HUES48 (cell line): ENCODE measurements at regions not wholly inside any gene's neighbourhood (a gene's known extent, or its start where the extent isn't known, plus 50 kb on each side); places are given as distances from the start of the nearest gene placed in this dataset.

Source experiments
- H3K27ac ChIP-seq: one replicate; pipeline ENCODE4 v1.7.0; 2013; ENCODE audit warnings: low read depth, low read length, inconsistent platforms
- H3K27me3 ChIP-seq: 2 replicates; pipeline ENCODE4 v1.6.1; 2013; ENCODE audit warnings: mild to moderate bottlenecking, low read length; ENCODE audit not compliant: control insufficient read depth, insufficient read depth
- H3K36me3 ChIP-seq: 2 replicates; pipeline ENCODE4 v1.6.1; 2013; ENCODE audit warnings: low read length; ENCODE audit not compliant: control insufficient read depth, insufficient read depth
- H3K4me1 ChIP-seq: 2 replicates; pipeline ENCODE4 v1.6.1; 2013; ENCODE audit warnings: mild to moderate bottlenecking, low read length; ENCODE audit not compliant: control insufficient read depth, insufficient read depth
- H3K4me3 ChIP-seq: 2 replicates; pipeline ENCODE4 v1.5.1; 2013; ENCODE audit warnings: mild to moderate bottlenecking, low read depth, low read length
- H3K9ac ChIP-seq: 2 replicates; pipeline ENCODE4 v1.6.1; 2013; ENCODE audit warnings: mild to moderate bottlenecking, low read depth, low read length, moderate library complexity
- H3K9me3 ChIP-seq: 2 replicates; pipeline ENCODE4 v1.6.1; 2013; ENCODE audit warnings: low read length; ENCODE audit not compliant: control insufficient read depth, insufficient read depth

- H3K9ac ChIP-seq = no peak overlapping the region
- H3K36me3 ChIP-seq = no peaks in the 10 kb centered on the region
- H3K4me3 ChIP-seq = no peak overlapping the region
- no peaks in the 10 kb centered on the region for H3K27me3 ChIP-seq
- H3K27ac ChIP-seq = no peak overlapping the region
- no peaks in the 10 kb centered on the region for H3K4me1 ChIP-seq
- H3K9me3 ChIP-seq = no peaks in the 10 kb centered on the region
Observed at GRCh38 chr3:157671656-157672055, 168.4 kb upstream of the VEPH1 start.

- Histone ChIP-seq H3K4me3 (no peak overlapping the region), H3K4me1 (no peaks in the 10 kb centered on the region), H3K27me3 (no peaks in the 10 kb centered on the region), H3K9me3 (no peaks in the 10 kb centered on the region), H3K36me3 (no peaks in the 10 kb centered on the region), H3K27ac (no peak overlapping the region), H3K9ac (no peak overlapping the region)
Observed at GRCh38 chr3:157669416-157669815, 166.2 kb upstream of the VEPH1 start.

- H3K27me3 ChIP-seq = no peaks in the 10 kb centered on the region
- no peak overlapping the region for H3K27ac ChIP-seq
- H3K4me1 ChIP-seq = no peaks in the 10 kb centered on the region
- H3K4me3 ChIP-seq = no peak overlapping the region
- no peaks in the 10 kb centered on the region for H3K9me3 ChIP-seq
- no peak overlapping the region for H3K9ac ChIP-seq
- H3K36me3 ChIP-seq = no peaks in the 10 kb centered on the region
Observed at GRCh38 chr3:157667493-157667892, 164.3 kb upstream of the VEPH1 start.

- no peak overlapping the region for H3K27ac ChIP-seq
- H3K4me1 ChIP-seq = no peaks in the 10 kb centered on the region
- H3K9ac ChIP-seq = no peak overlapping the region
- no peaks in the 10 kb centered on the region for H3K27me3 ChIP-seq
- no peaks in the 10 kb centered on the region for H3K36me3 ChIP-seq
- H3K4me3 ChIP-seq = no peak overlapping the region
- no peaks in the 10 kb centered on the region for H3K9me3 ChIP-seq
Observed at GRCh38 chr3:157662171-157662570, 159.0 kb upstream of the VEPH1 start.

- no peak overlapping the region for H3K27ac ChIP-seq
- no peaks in the 10 kb centered on the region for H3K36me3 ChIP-seq
- no peak overlapping the region for H3K9ac ChIP-seq
- H3K4me1 ChIP-seq = no peaks in the 10 kb centered on the region
- no peaks in the 10 kb centered on the region for H3K9me3 ChIP-seq
- no peak overlapping the region for H3K4me3 ChIP-seq
- H3K27me3 ChIP-seq = no peaks in the 10 kb centered on the region
Observed at GRCh38 chr3:157660847-157661246, 157.6 kb upstream of the VEPH1 start.

GRCh38 chr3:157652366-157652765 lies 149.2 kb upstream of the VEPH1 start:
- no peak overlapping the region for H3K9ac ChIP-seq
- no peaks in the 10 kb centered on the region for H3K9me3 ChIP-seq
- no peaks in the 10 kb centered on the region for H3K27me3 ChIP-seq
- no peaks in the 10 kb centered on the region for H3K36me3 ChIP-seq
- no peak overlapping the region for H3K4me3 ChIP-seq
- H3K4me1 ChIP-seq = no peaks in the 10 kb centered on the region
- H3K27ac ChIP-seq = no peak overlapping the region

GRCh38 chr3:157650699-157651098 lies 147.5 kb upstream of the VEPH1 start:
- Histone ChIP-seq H3K4me1 (no peaks in the 10 kb centered on the region), H3K4me3 (no peak overlapping the region), H3K27ac (no peak overlapping the region), H3K27me3 (no peaks in the 10 kb centered on the region), H3K36me3 (no peaks in the 10 kb centered on the region), H3K9me3 (no peaks in the 10 kb centered on the region), H3K9ac (no peak overlapping the region)

- H3K4me3 ChIP-seq = no peak overlapping the region
- no peaks in the 10 kb centered on the region for H3K36me3 ChIP-seq
- H3K9me3 ChIP-seq = no peaks in the 10 kb centered on the region
- no peaks in the 10 kb centered on the region for H3K27me3 ChIP-seq
- no peaks in the 10 kb centered on the region for H3K4me1 ChIP-seq
- H3K27ac ChIP-seq = no peak overlapping the region
- H3K9ac ChIP-seq = no peak overlapping the region
Observed at GRCh38 chr3:157650172-157650571, 147.0 kb upstream of the VEPH1 start.

- H3K9me3 ChIP-seq = no peaks in the 10 kb centered on the region
- no peak overlapping the region for H3K27ac ChIP-seq
- H3K36me3 ChIP-seq = no peaks in the 10 kb centered on the region
- no peak overlapping the region for H3K9ac ChIP-seq
- no peaks in the 10 kb centered on the region for H3K4me1 ChIP-seq
- H3K4me3 ChIP-seq = no peak overlapping the region
- H3K27me3 ChIP-seq = no peaks in the 10 kb centered on the region
Observed at GRCh38 chr3:157649511-157649910, 146.3 kb upstream of the VEPH1 start.

GRCh38 chr3:157647820-157648219 lies 144.6 kb upstream of the VEPH1 start:
- H3K9me3 ChIP-seq = no peaks in the 10 kb centered on the region
- no peaks in the 10 kb centered on the region for H3K36me3 ChIP-seq
- H3K4me1 ChIP-seq = no peaks in the 10 kb centered on the region
- no peak overlapping the region for H3K27ac ChIP-seq
- no peak overlapping the region for H3K4me3 ChIP-seq
- no peak overlapping the region for H3K9ac ChIP-seq
- no peaks in the 10 kb centered on the region for H3K27me3 ChIP-seq

GRCh38 chr3:157639756-157640426 lies 136.7 kb upstream of the VEPH1 start:
- Histone ChIP-seq H3K9me3 (0 out of 2 replicates have a peak, but pooled peaks cover 6% of the 10 kb centered on the region), H3K36me3 (no peaks in the 10 kb centered on the region), H3K4me3 (no peak overlapping the region), H3K4me1 (no peaks in the 10 kb centered on the region), H3K27me3 (no peaks in the 10 kb centered on the region), H3K27ac (no peak overlapping the region), H3K9ac (no peak overlapping the region)
